H9 (cell line): ENCODE measurements at regions not wholly inside any gene's neighbourhood (a gene's known extent, or its start where the extent isn't known, plus 50 kb on each side); places are given as distances from the start of the nearest gene placed in this dataset.
"Not testable (repeated sequence)": the region's sequence is repeated elsewhere in the genome, so short reads cannot be mapped to it uniquely, and the experiment has no call there.

Experiments
- DNase-seq: peaks from one replicate; pipeline ENCODE4 v3.0.0-alpha.2; 2017
- H2AFZ ChIP-seq: one replicate; pipeline ENCODE4 v1.6.1; 2013; ENCODE audit warnings: mild to moderate bottlenecking, low read length, control low read depth, moderate library complexity
- H2AK5ac ChIP-seq: 2 replicates; pipeline ENCODE4 v1.6.1; 2013; ENCODE audit warnings: low read length, control low read depth, mixed read lengths; ENCODE audit not compliant: insufficient read length
- H2BK120ac ChIP-seq: one replicate; pipeline ENCODE4 v1.6.1; 2013; ENCODE audit warnings: low read depth, mild to moderate bottlenecking, low read length, control low read depth, inconsistent platforms; ENCODE audit not compliant: poor library complexity, severe bottlenecking
- H2BK12ac ChIP-seq: 2 replicates; pipeline ENCODE4 v1.6.1; 2013; ENCODE audit warnings: low read length, control low read depth, mixed read lengths, low read depth; ENCODE audit not compliant: insufficient read length
- H2BK15ac ChIP-seq: 2 replicates; pipeline ENCODE4 v1.6.1; 2013; ENCODE audit warnings: low read depth, low read length, control low read depth
- H2BK20ac ChIP-seq: one replicate; pipeline ENCODE4 v1.6.1; 2013; ENCODE audit warnings: low read depth, mild to moderate bottlenecking, low read length, control low read depth, inconsistent platforms; ENCODE audit not compliant: poor library complexity, severe bottlenecking
- H2BK5ac ChIP-seq: 2 replicates; pipeline ENCODE4 v1.6.1; 2013; ENCODE audit warnings: low read length, control low read depth, mixed read lengths; ENCODE audit not compliant: insufficient read length
- H3K14ac ChIP-seq: 2 replicates; pipeline ENCODE4 v1.6.1; 2013; ENCODE audit warnings: low read length, control low read depth; ENCODE audit not compliant: insufficient read depth
- H3K18ac ChIP-seq: 2 replicates; pipeline ENCODE4 v1.6.1; 2013; ENCODE audit warnings: low read depth, mild to moderate bottlenecking, mixed read lengths, low read length, control low read depth; ENCODE audit not compliant: insufficient read length
- H3K23ac ChIP-seq: 2 replicates; pipeline ENCODE4 v1.6.1; 2013; ENCODE audit warnings: low read length, control low read depth, mixed read lengths, low read depth; ENCODE audit not compliant: insufficient read length
- H3K23me2 ChIP-seq: 2 replicates; pipeline ENCODE4 v1.6.1; 2013; ENCODE audit warnings: low read depth, mild to moderate bottlenecking, mixed read lengths, low read length, control low read depth; ENCODE audit not compliant: insufficient read length, poor library complexity, severe bottlenecking
- H3K27ac ChIP-seq: 2 replicates; pipeline ENCODE4 v1.5.1; 2013; ENCODE audit warnings: low read length, control low read depth, mixed read lengths, low read depth; ENCODE audit not compliant: insufficient read length
- H3K27me3 ChIP-seq: 2 replicates; pipeline ENCODE4 v1.6.1; 2013; ENCODE audit warnings: low read length, control low read depth, inconsistent platforms; ENCODE audit not compliant: insufficient read depth
- H3K4ac ChIP-seq: 2 replicates; pipeline ENCODE4 v1.6.1; 2013; ENCODE audit warnings: low read depth, mild to moderate bottlenecking, control low read depth, inconsistent platforms, low read length, moderate library complexity
- H3K4me1 ChIP-seq: 2 replicates; pipeline ENCODE4 v1.6.1; 2013; ENCODE audit warnings: low read length, control low read depth, inconsistent platforms; ENCODE audit not compliant: insufficient read depth
- H3K4me2 ChIP-seq: 2 replicates; pipeline ENCODE4 v1.6.1; 2013; ENCODE audit warnings: low read length, control low read depth, mixed read lengths; ENCODE audit not compliant: insufficient read length, insufficient read depth
- H3K56ac ChIP-seq: 2 replicates; pipeline ENCODE4 v1.6.1; 2013; ENCODE audit warnings: low read depth, mild to moderate bottlenecking, mixed read lengths, low read length, control low read depth; ENCODE audit not compliant: insufficient read length
- H3K79me1 ChIP-seq: 2 replicates; pipeline ENCODE4 v1.6.1; 2013; ENCODE audit warnings: low read depth, mild to moderate bottlenecking, moderate library complexity, low read length, control low read depth, inconsistent platforms; ENCODE audit not compliant: insufficient read depth, poor library complexity, severe bottlenecking
- H3K79me2 ChIP-seq: 2 replicates; pipeline ENCODE4 v1.6.1; 2013; ENCODE audit warnings: low read length, control low read depth, inconsistent platforms; ENCODE audit not compliant: insufficient read depth
- H3K9ac ChIP-seq: 2 replicates; pipeline ENCODE4 v1.6.1; 2013; ENCODE audit warnings: low read length, control low read depth, mixed read lengths; ENCODE audit not compliant: insufficient read length; ENCODE audit errors: extremely low read depth
- H3K9me3 ChIP-seq: one replicate; pipeline ENCODE4 v1.6.1; 2013; ENCODE audit warnings: low read depth, low read length, inconsistent platforms; ENCODE audit not compliant: control insufficient read depth
- H3T11ph ChIP-seq: one replicate; pipeline ENCODE4 v1.6.1; 2013; ENCODE audit warnings: mild to moderate bottlenecking, low read length, control low read depth, inconsistent platforms
- H4K20me1 ChIP-seq: one replicate; pipeline ENCODE4 v1.6.1; 2013; ENCODE audit not compliant: control insufficient read depth, insufficient read length, insufficient read depth
- H4K5ac ChIP-seq: 2 replicates; pipeline ENCODE4 v1.6.1; 2013; ENCODE audit warnings: low read depth, mild to moderate bottlenecking, mixed read lengths, low read length, control low read depth; ENCODE audit not compliant: insufficient read length
- H4K8ac ChIP-seq: replicated peaks from 2 replicates; pipeline ENCODE4 v1.6.1; 2013; ENCODE audit warnings: low read length, control low read depth, mixed read lengths, low read depth; ENCODE audit not compliant: insufficient read length
- H4K91ac ChIP-seq: 2 replicates; pipeline ENCODE4 v1.6.1; 2013; ENCODE audit warnings: low read depth, mild to moderate bottlenecking, moderate library complexity, mixed read lengths, low read length, control low read depth; ENCODE audit not compliant: insufficient read length
- H3K27ac Mint-ChIP-seq, 3 experiments: 2 replicates in 2 of 3; 3 replicates in 1 of 3; pipeline ENCODE4 v1.8.0; 2020 to 2021; ENCODE audit warnings: mixed read lengths in 3 of 3, mild to moderate bottlenecking in 1 of 3, moderate library complexity in 1 of 3
- H3K27me3 Mint-ChIP-seq: 2 replicates; pipeline ENCODE4 v1.8.0; 2021; ENCODE audit warnings: low read depth, mild to moderate bottlenecking, moderate library complexity, mixed read lengths
- H3K36me3 Mint-ChIP-seq, 3 experiments: 2 replicates in 2 of 3; 3 replicates in 1 of 3; pipeline ENCODE4 v1.8.0; 2020 to 2021; ENCODE audit warnings: low read depth in 3 of 3, mixed read lengths in 3 of 3; ENCODE audit not compliant: insufficient read depth in 1 of 3
- H3K4me1 Mint-ChIP-seq, 2 experiments: 2 replicates each; pipeline ENCODE4 v1.8.0; 2020; ENCODE audit warnings: mixed read lengths in 2 of 2
- H3K4me3 Mint-ChIP-seq, 2 experiments: 2 replicates in 1 of 2; 3 replicates in 1 of 2; pipeline ENCODE4 v1.8.0; 2020 to 2021; ENCODE audit warnings: mild to moderate bottlenecking in 2 of 2, mixed read lengths in 2 of 2, moderate library complexity in 1 of 2
- H3K9me3 Mint-ChIP-seq, 2 experiments: 2 replicates in 1 of 2; 3 replicates in 1 of 2; pipeline ENCODE4 v1.8.0; 2020; ENCODE audit warnings: mild to moderate bottlenecking in 2 of 2, mixed read lengths in 2 of 2, moderate library complexity in 1 of 2
- WGBS: extraction: QIAGEN DNeasy Blood & Tissue Kit; methylation state at CpG from one replicate; pipeline ENCODE4 v1.1.7; 2013; ENCODE audit warnings: missing lambda C conversion rate, low lambda C conversion rate, mixed read lengths; ENCODE audit not compliant: insufficient read length; ENCODE audit errors: extremely low coverage; 5-methylcytosine and 5-hydroxymethylcytosine counted together

- H2BK5ac ChIP-seq, H3K9me3 ChIP-seq, H3K27me3 ChIP-seq, H4K8ac ChIP-seq, H4K20me1 ChIP-seq, H3K27ac ChIP-seq, H3K23ac ChIP-seq, H2BK20ac ChIP-seq, H2BK15ac ChIP-seq, H3K79me1 ChIP-seq, H3K9ac ChIP-seq, H3T11ph ChIP-seq, H3K14ac ChIP-seq, H4K5ac ChIP-seq, H3K27ac Mint-ChIP-seq, H3K23me2 ChIP-seq, H3K36me3 Mint-ChIP-seq, H2BK120ac ChIP-seq, H3K79me2 ChIP-seq, H2AFZ ChIP-seq, H2BK12ac ChIP-seq, H2AK5ac ChIP-seq, H3K4ac ChIP-seq, H3K4me2 ChIP-seq, H3K18ac ChIP-seq, H3K4me1 ChIP-seq, H3K4me1 Mint-ChIP-seq, H4K91ac ChIP-seq, H3K56ac ChIP-seq: not testable (repeated sequence)
- DNase-seq: peak; percentile 53
- H3K27me3 Mint-ChIP-seq: peaks cover 15% of the 10 kb centered on the region
- peaks cover 6 to 10% of the 10 kb centered on the region in 2 experiments; a peak in 4 of 5 replicates for H3K9me3 Mint-ChIP-seq
- WGBS: no CpG with 5 or more reads among the region's 55 CpGs
- peak overlapping the region; percentile 62 to 63; a peak in 3 of 5 replicates for H3K4me3 Mint-ChIP-seq
These were observed 454.6 kb upstream of the ZNG1F start for GRCh38 chr9:41643571-41644279.

GRCh38 chr9:41633726-41634125 lies 444.6 kb upstream of the ZNG1F start:
- not testable (repeated sequence) for H3K56ac ChIP-seq, H3K4me1 Mint-ChIP-seq, H3K4me1 ChIP-seq, H2BK120ac ChIP-seq, H3K79me2 ChIP-seq, H3K23ac ChIP-seq, H4K91ac ChIP-seq, H2AFZ ChIP-seq, H2BK5ac ChIP-seq, H2AK5ac ChIP-seq, H3K4me3 Mint-ChIP-seq, H3K9ac ChIP-seq, H3K27ac ChIP-seq, H3K4me2 ChIP-seq, H4K5ac ChIP-seq, H3K27me3 ChIP-seq, H2BK15ac ChIP-seq, H3K27me3 Mint-ChIP-seq, H3K36me3 Mint-ChIP-seq, H2BK20ac ChIP-seq, H3K9me3 Mint-ChIP-seq, DNase-seq, H3T11ph ChIP-seq, H3K18ac ChIP-seq, H4K20me1 ChIP-seq, H2BK12ac ChIP-seq, H3K79me1 ChIP-seq, H3K27ac Mint-ChIP-seq, H3K14ac ChIP-seq, H4K8ac ChIP-seq, H3K9me3 ChIP-seq, H3K4ac ChIP-seq, H3K23me2 ChIP-seq
- no CpG with 5 or more reads among the region's 3 CpGs for WGBS
